ENCODE measurements at regions not wholly inside any gene's neighbourhood (a gene's known extent, or its start where the extent isn't known, plus 50 kb on each side); places are given as distances from the start of the nearest gene placed in this dataset.
"Not testable (repeated sequence)": the region's sequence is repeated elsewhere in the genome, so short reads cannot be mapped to it uniquely, and the experiment has no call there.

DNA sequence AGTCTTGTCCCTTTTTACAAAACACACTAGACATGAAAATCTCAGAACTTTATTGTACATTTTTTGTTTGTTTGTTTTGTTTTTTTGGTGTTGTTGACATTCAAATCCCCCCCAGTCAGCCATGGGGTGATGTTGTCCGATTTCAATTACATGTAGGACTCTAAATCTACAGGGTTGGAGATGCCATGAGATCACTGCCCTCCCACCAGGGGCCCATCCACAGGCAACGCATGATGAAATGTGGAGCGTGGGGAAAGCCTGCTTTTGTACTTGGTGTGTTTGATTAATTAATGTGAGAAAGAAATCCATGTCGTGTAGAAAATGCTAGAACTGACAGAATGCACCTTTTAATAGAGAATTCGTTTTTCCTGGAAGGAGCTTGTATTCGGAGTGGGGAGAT, 93.2 kb downstream of the ZNF22 start:
- DNase-seq (ENCODE audit: low spot score) = no peak
- Histone ChIP-seq H3K4me3 (no peak overlapping the region), H3K27ac (no peak overlapping the region)
- no peak for TF ChIP-seq CTCF (IDR thresholded peaks at IDR 0.05)

GRCh38 chr10:45095286-45095685, 94.6 kb downstream of the ZNF22 start:
- no peak overlapping the region for H3K4me3 ChIP-seq
- no peak for DNase-seq (ENCODE audit: low spot score)
- TF ChIP-seq CTCF (IDR thresholded peaks at IDR 0.05) = no peak
- H3K27ac ChIP-seq = no peak overlapping the region

GRCh38 chr10:45096001-45096400, 95.3 kb downstream of the ZNF22 start:
- no peak overlapping the region for H3K4me3 ChIP-seq
- no peak for TF ChIP-seq CTCF (IDR thresholded peaks at IDR 0.05)
- DNase-seq (ENCODE audit: low spot score) = no peak
- H3K27ac ChIP-seq = no peak overlapping the region

DNA sequence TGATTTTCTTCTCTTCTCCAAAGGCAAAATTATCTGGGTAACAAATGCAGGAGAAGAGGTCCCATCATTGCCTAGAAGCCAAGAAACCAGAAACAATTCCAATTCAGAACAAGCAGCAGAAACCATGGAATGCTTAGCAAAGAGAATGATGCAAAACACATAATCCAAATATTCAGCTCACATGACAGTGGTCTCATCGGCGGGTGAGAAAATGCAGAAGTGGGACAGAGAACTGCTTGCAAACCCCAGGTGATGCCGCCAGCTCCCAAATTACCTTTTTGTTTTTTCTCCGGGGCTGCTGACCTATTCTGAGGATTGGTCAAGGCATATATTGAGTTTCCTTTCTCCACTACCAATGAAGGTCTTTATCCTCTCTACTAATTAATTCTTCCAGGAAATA, 99.7 kb downstream of the ZNF22 start:
- no peak overlapping the region for H3K4me3 ChIP-seq
- DNase-seq (ENCODE audit: low spot score) = no peak

DNA sequence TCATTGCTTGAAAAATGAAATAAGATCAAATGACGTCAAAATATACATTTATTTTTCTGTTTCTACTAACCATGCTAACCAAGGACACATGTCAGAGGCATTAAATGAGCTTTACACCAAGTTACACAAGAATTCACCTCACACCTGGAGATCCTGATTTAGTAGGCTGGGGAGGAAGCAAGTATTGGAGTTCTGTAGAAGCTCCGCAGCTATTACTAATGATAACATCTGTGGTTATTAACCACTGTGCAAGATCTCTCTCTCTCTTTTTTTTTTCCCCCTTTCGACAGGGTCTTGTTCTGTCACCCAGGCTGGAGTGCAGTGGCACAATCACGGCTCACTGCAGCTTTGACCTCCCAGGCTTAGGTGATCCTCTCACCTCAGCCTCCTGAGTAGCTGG, 104.0 kb downstream of the ZNF22 start:
- no peak for DNase-seq (ENCODE audit: low spot score)
- Histone ChIP-seq H3K27ac (no peak overlapping the region), H3K4me3 (no peak overlapping the region)
- TF ChIP-seq CTCF (IDR thresholded peaks at IDR 0.05) = no peak

More for the DNA sequence above, 99.7 kb downstream of the ZNF22 start:
- no peak overlapping the region for H3K27ac ChIP-seq
- TF ChIP-seq CTCF (IDR thresholded peaks at IDR 0.05) = no peak

DNA sequence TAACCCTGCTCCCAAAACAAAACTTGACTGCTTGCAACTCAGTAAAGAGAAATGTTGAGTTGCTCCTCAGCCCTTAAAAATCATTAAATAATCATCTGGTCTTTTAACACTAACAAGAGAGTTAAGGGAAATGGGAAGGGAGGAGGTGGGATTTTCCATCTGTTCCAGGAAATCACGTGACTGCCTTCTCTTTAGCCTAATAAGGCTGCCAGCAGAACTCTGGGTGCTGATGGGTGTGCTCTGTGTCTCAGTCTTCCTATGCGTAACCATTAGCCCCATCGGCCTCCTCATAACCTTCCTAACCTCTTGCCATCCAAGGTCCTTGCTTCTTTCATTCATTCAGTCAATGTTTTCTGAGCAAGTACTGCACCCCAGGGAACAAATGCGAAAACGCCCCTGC, 104.6 kb downstream of the ZNF22 start:
- H3K4me3 ChIP-seq = not testable (repeated sequence)

GRCh38 chr10:45106236-45106856, 105.6 kb downstream of the ZNF22 start:
- Histone ChIP-seq H3K27ac (no peak overlapping the region), H3K4me3 (no peak overlapping the region)
- DNase-seq (ENCODE audit: low spot score) = no peak
- no peak for TF ChIP-seq CTCF (IDR thresholded peaks at IDR 0.05)

More for the DNA sequence above, 104.6 kb downstream of the ZNF22 start:
- H3K27ac ChIP-seq; DNase-seq (ENCODE audit: low spot score): not testable (repeated sequence)
